Neutrophil (primary cell): ENCODE measurements at regions not wholly inside any gene's neighbourhood (a gene's known extent, or its start where the extent isn't known, plus 50 kb on each side); places are given as distances from the start of the nearest gene placed in this dataset.

Experiments
- H3K27ac ChIP-seq: fragments of 200-600 bp; sonication (generic); 2 replicates; pipeline ENCODE4 v1.5.1; 2016; ENCODE audit warnings: mild to moderate bottlenecking, moderate library complexity
- H3K27me3 ChIP-seq: fragments of 200-600 bp; sonication (generic); 2 replicates; pipeline ENCODE4 v1.6.0; 2016; ENCODE audit warnings: mild to moderate bottlenecking
- H3K36me3 ChIP-seq: fragments of 200-600 bp; sonication (generic); 2 replicates; pipeline ENCODE4 v1.5.1; 2017
- H3K4me1 ChIP-seq, 2 experiments: fragments of 200-600 bp in 1 of 2; sonication (generic) in 1 of 2; 1 replicate in 1 of 2; 2 replicates in 1 of 2; pipeline versions ENCODE4 v1.5.1 to v1.6.1; 2013 to 2016; ENCODE audit warnings: low read depth in 1 of 2, low read length in 1 of 2, mild to moderate bottlenecking in 1 of 2, moderate library complexity in 1 of 2; ENCODE audit not compliant: control insufficient read depth in 1 of 2, insufficient read depth in 1 of 2
- H3K4me3 ChIP-seq, 2 experiments: fragments of 200-600 bp in 1 of 2; sonication (generic) in 1 of 2; 1 replicate in 1 of 2; 2 replicates in 1 of 2; pipeline ENCODE4 v1.5.1; 2013 to 2016; ENCODE audit warnings: low read depth in 1 of 2, low read length in 1 of 2, mild to moderate bottlenecking in 1 of 2, moderate library complexity in 1 of 2
- H3K9me3 ChIP-seq: fragments of 200-600 bp; sonication (generic); 2 replicates; pipeline ENCODE4 v1.5.1; 2016
- TF ChIP-seq, protein P1 (sequence below): fragments of 200-600 bp; sonication (generic); IDR thresholded peaks from 2 replicates; pipeline ENCODE4 v1.5.1; 2016; ENCODE audit warnings: antibody characterized with exemption

- TF ChIP-seq, protein P1, sequence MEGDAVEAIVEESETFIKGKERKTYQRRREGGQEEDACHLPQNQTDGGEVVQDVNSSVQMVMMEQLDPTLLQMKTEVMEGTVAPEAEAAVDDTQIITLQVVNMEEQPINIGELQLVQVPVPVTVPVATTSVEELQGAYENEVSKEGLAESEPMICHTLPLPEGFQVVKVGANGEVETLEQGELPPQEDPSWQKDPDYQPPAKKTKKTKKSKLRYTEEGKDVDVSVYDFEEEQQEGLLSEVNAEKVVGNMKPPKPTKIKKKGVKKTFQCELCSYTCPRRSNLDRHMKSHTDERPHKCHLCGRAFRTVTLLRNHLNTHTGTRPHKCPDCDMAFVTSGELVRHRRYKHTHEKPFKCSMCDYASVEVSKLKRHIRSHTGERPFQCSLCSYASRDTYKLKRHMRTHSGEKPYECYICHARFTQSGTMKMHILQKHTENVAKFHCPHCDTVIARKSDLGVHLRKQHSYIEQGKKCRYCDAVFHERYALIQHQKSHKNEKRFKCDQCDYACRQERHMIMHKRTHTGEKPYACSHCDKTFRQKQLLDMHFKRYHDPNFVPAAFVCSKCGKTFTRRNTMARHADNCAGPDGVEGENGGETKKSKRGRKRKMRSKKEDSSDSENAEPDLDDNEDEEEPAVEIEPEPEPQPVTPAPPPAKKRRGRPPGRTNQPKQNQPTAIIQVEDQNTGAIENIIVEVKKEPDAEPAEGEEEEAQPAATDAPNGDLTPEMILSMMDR: no peak
- no peaks in the 10 kb centered on the region for H3K27me3 ChIP-seq
- no peak overlapping the region for H3K4me3 ChIP-seq
- H3K27ac ChIP-seq: no peak overlapping the region
- no peaks in the 10 kb centered on the region for H3K4me1 ChIP-seq
- no peaks in the 10 kb centered on the region for H3K9me3 ChIP-seq
- H3K36me3 ChIP-seq: no peaks in the 10 kb centered on the region
Observed at GRCh38 chr12:92268946-92269345, 123.3 kb upstream of the BTG1 start.

GRCh38 chr12:92261692-92262091 lies 116.0 kb upstream of the BTG1 start:
- H3K36me3 ChIP-seq: no peaks in the 10 kb centered on the region
- H3K9me3 ChIP-seq: no peaks in the 10 kb centered on the region
- TF ChIP-seq, protein P1: no peak
- H3K4me1 ChIP-seq: no peaks in the 10 kb centered on the region
- no peak overlapping the region for H3K4me3 ChIP-seq
- H3K27ac ChIP-seq: no peak overlapping the region
- no peaks in the 10 kb centered on the region for H3K27me3 ChIP-seq

GRCh38 chr12:92261071-92261470 lies 115.4 kb upstream of the BTG1 start:
- Histone ChIP-seq H3K4me1 (no peaks in the 10 kb centered on the region), H3K36me3 (no peaks in the 10 kb centered on the region), H3K4me3 (no peak overlapping the region), H3K9me3 (no peaks in the 10 kb centered on the region), H3K27ac (no peak overlapping the region), H3K27me3 (no peaks in the 10 kb centered on the region)
- TF ChIP-seq, protein P1: no peak

DNA sequence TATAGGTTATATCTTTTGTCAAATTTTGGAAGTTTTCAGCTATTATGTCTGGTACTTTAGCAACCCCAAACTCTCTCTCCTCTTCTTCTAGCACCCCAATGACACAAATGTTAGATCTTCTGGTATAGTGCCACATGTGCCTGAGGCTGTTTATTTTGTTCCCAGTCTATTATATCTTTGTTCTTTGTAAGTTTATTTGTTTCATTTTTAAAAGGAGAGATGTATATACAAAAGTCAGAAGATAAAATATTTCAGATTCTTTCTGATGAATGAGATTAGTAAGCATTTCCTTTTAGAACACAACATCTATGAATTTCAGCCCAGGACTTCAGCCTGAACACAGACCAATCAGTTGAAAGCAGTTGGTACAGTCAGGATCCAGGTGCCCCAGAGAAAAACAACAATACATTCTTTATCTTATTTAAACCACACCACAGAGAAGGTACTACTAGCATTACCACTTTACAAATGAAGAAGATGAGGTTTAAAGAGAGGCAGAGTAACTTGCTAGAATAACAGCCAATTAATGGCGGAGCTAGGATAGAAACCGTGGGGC lies 114.1 kb upstream of the BTG1 start:
- H3K4me1 ChIP-seq: no peaks in the 10 kb centered on the region
- no peaks in the 10 kb centered on the region for H3K27me3 ChIP-seq
- TF ChIP-seq, protein P1: no peak
- H3K27ac ChIP-seq: no peak overlapping the region
- H3K36me3 ChIP-seq: no peaks in the 10 kb centered on the region
- no peak overlapping the region for H3K4me3 ChIP-seq
- no peaks in the 10 kb centered on the region for H3K9me3 ChIP-seq

DNA sequence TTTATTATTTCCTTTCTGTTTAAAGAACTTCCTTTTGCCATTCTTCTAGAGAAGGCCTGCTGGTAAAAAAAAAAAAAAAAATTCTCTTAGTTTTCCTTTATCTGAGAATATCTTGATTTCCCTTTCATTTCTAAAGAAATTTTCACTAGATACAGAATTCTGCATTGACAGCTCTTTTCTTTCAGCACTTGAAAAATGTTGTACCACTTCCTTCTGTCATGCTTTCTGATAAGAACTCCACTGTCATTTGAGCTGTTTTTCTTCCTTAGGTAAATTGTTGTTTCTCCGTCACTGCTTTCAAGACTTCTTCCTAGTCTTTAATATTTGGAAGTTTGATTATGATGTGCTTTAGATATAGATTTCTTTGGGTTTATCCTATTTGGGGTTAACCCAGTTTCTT lies 113.6 kb upstream of the BTG1 start:
- no peaks in the 10 kb centered on the region for H3K9me3 ChIP-seq
- no peak overlapping the region for H3K27ac ChIP-seq
- H3K27me3 ChIP-seq: no peaks in the 10 kb centered on the region
- no peaks in the 10 kb centered on the region for H3K4me1 ChIP-seq
- H3K36me3 ChIP-seq: no peaks in the 10 kb centered on the region
- H3K4me3 ChIP-seq: no peak overlapping the region
- TF ChIP-seq, protein P1: no peak

DNA sequence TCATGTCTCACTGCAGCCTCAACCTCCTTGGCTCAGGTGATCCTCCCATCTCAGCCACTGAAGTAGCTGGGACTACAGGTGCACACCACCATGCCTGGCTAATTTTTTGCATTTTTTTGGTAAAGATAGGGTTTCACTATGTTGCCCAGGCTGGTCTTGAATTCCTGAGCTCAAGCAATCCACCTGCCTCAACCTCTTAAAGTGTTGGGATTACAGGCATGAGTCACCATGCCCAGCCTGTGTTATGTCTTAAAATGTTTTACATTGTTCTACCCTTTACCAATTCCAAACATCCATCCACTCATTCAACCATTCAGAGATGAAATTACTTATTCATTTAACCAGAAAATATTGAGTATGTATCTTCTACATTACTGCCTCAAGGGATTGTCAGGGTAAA lies 111.6 kb upstream of the BTG1 start:
- Histone ChIP-seq H3K9me3 (no peaks in the 10 kb centered on the region), H3K36me3 (no peaks in the 10 kb centered on the region), H3K4me1 (no peaks in the 10 kb centered on the region), H3K27me3 (no peaks in the 10 kb centered on the region), H3K27ac (no peak overlapping the region), H3K4me3 (no peak overlapping the region)
- TF ChIP-seq, protein P1: no peak
